GM21723 (cell line): ENCODE measurements at regions not wholly inside any gene's neighbourhood (a gene's known extent, or its start where the extent isn't known, plus 50 kb on each side); places are given as distances from the start of the nearest gene placed in this dataset.

Source experiments
- ATAC-seq: cut with Tn5 transposase; IDR thresholded peaks from one replicate; pipeline ENCODE4 v1.9.1; 2021; ENCODE audit warnings: mild to moderate bottlenecking, moderate library complexity; ENCODE audit not compliant: unreplicated experiment

GRCh38 chr3:187821616-187822317 is 76.5 kb upstream of the BCL6 start:
- ATAC-seq: no peak

GRCh38 chr3:187822402-187822801 is 77.1 kb upstream of the BCL6 start:
- no peak for ATAC-seq

DNA sequence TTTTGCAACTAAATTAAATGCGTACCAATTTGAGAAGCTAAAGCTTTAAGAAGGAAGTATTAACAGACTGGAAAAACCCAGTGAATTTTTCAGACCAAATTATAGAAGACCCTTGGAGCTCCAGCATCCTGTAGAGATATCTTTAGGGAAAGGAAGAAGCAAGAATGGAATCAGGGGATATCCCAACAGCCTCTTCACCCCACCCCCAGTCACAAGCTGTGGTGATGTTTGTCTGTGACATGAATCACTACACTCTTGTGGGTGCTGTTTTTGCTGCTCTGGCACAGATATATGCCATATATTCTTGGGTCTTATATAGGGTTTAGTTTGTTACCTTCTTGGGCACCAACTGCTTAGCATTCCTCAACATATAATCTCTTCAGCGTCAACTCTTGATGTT is 78.5 kb upstream of the BCL6 start:
- ATAC-seq: no peak

GRCh38 chr3:187827723-187828122 is 82.5 kb upstream of the BCL6 start:
- no peak for ATAC-seq

DNA sequence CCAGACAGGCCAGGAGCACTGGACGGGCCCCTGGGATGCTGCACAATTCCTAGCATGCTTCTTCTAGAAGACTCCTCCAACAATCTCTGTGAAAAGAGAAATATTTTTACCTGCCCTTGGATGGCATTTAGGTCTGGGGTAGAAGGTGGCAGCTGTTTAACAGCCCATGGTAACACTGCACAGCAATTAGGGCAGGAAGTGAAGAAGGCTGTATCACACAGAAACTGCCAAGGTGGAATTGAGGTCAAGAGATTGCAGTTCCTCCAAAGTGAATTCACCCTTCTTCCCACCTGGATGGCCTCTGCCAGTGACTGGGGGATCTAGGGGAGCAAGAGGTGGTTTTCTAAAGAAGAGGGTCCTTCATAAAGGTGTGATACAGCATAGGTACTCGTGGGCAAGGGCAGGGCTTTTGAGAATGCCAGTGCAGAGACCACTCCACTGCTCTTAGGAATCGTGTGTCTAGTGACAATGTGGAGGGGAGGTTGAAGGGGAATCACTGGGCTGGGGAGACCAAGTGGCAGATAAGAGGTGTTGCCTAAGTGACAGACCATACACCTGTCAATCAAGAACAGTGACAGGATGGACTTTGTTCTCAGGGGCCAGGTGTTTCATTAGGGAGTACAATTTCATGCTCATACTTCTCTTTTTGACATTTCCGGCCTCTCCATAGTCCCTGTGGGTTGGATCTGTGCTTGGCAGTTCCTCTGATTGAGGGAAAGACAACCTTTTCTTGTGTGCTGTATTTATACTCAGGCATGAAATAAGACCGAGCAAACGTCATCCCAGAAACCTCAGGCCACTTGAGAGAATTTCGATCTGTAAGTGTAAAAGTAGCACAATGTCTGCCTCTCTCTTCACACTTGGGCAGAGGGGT is 83.5 kb upstream of the BCL6 start:
- ATAC-seq: peak; percentile 59

DNA sequence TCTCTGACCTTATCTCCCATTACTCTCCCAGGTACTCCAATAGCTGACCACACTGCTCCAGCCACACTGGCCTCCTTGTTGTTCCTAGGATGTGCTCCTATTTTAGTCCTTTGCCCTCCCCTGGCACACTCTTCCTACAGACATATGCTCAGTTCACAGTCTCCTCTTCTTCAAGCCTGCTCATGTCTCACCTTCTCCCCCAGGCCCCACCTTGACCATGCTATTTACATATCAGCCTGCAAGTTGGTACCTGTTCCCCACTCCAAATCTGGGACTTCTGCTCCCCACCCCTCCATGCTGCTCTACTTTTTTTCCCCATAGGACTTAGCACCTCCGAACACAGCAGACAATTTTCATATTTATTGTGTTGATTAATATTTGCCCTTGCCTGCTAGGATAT is 84.9 kb upstream of the BCL6 start:
- no peak for ATAC-seq

DNA sequence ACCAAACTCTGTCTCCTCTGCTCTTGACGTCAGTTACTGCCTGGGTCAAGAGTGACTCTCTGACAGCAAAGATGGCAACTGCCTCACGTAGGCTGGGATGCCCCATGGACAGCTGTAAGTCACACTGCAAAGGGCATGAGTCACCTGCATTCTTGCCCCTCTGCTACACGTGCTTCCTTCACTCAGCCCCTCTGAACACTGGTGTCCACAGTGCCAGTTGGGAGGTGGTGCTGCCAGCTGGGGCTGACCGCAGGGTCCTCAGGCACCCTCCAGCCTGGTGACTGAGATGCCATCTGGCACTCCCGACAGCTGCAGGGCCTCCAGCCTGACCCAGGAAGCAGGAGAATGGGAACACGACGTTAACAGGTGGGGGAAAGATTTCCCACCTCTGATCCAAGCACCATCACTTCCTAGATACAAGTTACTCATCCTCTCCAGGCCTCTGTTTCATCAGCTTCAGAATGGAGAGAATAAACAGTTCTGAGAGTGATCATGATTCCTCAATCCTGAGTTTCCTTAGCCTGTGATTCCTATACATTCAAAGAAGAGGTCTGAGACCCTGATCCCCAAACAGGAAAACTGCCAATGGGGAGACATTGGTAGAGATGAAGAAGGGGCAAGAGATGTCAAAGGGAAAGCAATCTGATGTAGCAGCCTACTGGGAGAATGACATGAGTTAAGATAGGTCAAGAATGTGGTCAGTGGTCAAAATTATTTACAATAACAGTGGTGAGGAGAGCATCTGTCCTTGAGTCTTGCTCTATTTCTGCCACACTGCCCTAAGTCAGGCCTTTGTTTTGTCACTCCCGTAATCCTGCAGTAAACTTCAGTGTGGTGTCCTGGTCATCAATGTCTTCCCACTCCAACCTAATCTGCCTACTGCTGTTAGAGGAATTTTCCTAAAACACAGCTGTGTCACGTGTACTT is 86.1 kb upstream of the BCL6 start:
- ATAC-seq: no peak

GRCh38 chr3:187832202-187832601 is 86.9 kb upstream of the BCL6 start:
- ATAC-seq: no peak

DNA sequence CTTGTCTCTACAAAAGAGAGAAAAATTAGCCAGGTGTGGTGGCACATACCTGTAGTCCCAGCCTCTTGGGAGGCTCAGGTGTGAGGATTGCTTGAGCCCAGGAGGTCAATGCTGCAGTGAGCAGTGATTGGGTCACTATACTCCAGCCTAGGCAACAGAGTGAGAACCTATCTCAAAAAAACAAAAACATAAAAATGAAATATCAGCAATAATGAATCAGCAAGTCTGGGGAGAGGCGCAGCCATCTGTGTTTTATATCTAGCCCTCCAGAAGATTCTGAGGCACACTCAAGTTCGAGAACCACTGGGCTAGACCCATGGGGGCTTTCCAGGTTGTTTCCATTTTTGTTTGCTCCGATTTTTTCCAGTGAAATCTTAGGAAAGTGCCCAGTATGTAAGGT is 88.1 kb upstream of the BCL6 start:
- ATAC-seq: no peak

DNA sequence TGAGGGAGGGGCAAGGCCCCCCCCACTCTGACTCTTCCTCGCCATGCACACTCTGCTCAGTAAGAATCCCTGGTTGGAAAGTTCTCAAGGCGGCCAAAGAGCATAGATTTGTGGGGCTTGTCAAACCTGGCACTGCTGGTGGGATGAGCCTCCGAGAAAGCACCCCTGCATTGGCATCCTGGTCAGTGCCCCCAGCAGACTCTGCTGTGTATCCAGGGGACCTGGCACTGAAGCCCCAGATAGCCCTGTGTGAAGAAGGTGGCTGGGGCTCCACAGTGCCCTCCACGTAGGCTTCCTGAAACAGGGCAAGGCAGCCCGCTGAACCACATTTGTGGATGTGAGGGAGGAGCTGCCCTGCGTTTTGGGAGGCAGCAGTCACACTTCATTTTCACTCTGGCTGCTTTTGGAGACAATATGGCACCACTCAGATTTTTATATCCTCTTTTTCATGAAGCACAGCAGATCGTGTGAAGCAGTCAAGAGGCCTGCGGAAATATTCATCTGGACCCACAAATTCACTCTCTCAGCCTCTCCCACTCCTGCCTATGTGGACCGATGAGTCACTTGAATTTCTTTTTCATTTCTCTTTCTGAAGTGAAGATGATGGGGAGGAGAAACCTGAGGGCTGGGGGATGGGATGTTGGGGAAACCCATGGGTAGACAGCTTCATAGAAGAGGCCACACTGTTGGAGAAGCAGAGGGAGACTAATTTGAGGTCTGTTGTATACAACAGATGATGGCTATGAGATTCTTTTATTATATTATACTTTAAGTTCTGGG is 88.7 kb upstream of the BCL6 start:
- ATAC-seq: no peak

DNA sequence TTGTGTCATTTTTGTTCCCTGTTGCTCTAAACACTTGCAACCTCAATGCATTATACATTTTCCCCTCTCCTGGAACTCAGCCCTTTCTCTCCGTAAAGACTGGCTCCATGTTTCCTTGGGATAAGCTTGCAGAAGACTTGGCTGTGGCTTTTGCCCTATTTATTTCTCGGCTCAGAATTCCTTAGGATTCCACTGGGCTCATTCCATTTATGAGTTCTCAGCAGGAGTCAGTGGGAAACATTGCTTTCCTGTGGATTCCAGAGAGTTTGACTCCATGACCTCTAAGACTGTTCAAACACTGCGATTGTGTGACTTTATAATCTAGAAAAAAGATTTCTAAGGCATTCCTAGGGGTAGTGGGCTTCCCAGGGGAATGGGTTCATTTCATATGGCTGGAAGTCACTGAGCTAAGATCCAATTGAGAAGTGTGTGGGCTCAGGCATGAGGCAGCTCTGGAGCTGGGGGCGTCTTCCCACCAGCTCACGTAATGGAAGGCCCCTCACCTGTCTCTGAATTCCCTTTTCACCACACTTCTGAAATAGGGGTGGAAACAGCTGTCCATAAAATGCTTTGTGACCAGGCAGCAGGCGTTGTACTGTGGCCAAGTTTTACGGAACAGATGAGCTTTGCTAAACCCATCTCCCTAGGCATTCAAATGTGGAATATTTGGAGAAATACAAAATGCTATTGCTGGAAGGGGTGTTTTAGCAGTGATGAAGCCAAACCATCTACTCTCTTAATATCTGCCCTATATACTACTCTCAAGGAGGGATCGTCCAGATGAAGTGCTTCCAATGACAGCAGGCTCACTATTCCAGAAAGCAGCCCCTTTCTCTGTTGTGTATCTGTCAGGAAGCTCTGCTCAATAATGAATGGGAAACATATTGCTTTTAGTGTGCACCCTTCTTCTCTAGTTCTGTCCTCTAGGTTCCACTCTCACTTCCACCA is 91.8 kb upstream of the BCL6 start:
- no peak for ATAC-seq

GRCh38 chr3:187838016-187838540 is 92.8 kb upstream of the BCL6 start:
- ATAC-seq: no peak

DNA sequence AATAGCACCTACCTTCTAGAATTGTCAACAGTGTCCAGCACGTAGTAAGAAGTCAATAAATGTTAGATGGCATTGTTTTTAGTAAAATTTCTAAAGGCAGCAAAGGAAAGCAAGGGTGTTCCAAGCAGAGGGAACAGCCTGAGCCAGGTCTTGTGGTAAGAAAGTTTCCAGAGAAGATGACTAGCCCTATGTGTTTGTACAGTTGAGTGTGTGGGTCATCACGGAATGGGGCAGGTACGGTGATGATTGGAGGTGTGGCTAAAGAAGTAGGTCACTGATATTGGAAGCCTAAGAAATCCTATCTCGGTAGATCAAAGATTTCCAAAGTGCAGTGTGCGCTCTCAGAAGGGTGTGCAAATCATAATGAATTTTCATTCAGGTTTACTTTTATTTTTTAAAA is 94.2 kb upstream of the BCL6 start:
- no peak for ATAC-seq

DNA sequence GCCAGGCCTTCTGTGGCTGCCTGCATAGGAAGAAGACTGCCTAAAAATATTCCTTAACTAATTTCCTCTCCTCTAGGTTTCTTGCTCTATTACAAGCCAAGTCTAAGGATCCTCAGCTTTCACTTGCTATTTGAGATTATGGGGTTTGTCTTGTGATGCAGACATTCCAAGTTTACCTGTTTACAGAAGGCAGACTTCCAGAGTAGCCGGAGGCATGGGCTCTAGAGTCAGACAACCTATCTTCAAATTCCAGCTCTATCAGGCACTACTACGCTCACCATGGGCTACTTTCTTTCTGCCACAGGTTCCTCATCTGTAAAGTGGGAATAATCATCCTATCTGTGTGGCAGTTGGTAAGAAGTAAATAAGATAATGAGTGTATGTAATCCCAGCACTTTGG is 95.6 kb upstream of the BCL6 start:
- no peak for ATAC-seq

GRCh38 chr3:187841560-187841959 is 96.3 kb upstream of the BCL6 start:
- ATAC-seq: no peak

GRCh38 chr3:187843654-187844053 is 98.4 kb upstream of the BCL6 start:
- no peak for ATAC-seq

GRCh38 chr3:187844708-187845107 is 99.4 kb upstream of the BCL6 start:
- ATAC-seq: no peak

DNA sequence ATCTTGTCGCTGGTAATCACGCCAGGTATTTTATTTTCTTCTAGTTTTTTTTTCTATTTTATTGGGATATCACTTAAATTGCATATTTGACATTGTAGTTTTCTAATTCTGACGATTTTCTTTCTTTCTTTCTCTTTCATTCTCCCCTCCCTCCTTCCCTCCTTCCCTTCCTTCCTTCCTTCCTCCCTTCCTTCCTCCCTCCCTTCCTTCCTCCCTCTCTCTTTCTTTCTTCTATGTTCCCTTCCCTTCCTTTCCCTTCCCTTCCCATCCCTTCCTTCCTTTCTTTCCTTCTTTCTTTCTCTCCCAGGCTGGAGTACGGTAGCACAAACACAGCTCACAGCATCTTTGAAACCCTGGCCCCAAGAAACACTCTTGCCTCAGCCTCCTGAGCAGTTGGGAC is 100.6 kb upstream of the BCL6 start:
- ATAC-seq: no peak

- no peak for ATAC-seq
Observed at GRCh38 chr3:187848401-187848800, 103.1 kb upstream of the BCL6 start.
